ENCODE measurements at regions not wholly inside any gene's neighbourhood (a gene's known extent, or its start where the extent isn't known, plus 50 kb on each side); places are given as distances from the start of the nearest gene placed in this dataset.

DNA sequence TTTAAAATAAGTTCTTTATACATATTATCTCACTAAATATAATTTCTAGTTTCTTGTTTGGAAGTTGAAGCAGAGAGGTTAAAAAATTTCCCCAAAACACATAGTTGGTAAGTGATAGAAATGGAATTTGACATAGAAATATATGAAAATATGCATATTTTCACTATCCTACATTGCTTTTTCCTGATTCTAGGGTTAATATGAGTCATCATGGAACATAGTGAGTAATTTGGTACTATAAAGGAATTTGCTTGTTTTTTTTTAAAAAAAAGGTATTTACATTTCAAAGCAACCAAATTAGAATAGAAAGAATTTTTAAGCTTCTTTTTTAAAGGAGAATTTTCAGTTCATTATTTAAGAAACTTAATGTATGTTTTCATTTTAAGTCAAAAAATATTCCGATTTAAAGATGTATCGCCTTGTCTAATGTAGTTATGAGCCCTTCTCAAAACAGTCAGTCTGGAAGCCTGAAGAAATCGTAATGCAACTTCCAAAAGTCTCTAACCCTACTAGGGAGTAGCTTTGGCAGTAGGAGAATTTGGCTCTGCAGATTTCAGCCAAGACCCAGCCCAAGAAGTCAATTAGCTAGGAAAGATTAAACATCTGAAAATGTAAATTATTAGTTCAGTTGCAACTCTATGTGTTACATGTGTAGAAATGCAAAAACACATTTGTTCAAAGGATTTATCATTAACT lies 147.3 kb downstream of the RDH14 start:
- no peak for TF ChIP-seq CTCF (IDR thresholded peaks at IDR 0.05)
- no peak for TF ChIP-seq POLR2A (IDR thresholded peaks at IDR 0.05)
